LNCaP clone FGC (cell line): ENCODE measurements at regions not wholly inside any gene's neighbourhood (a gene's known extent, or its start where the extent isn't known, plus 50 kb on each side); places are given as distances from the start of the nearest gene placed in this dataset.

Experiments used
- DNase-seq: peaks from one replicate; pipeline ENCODE4 v3.0.0-alpha.2; 2011; ENCODE audit warnings: low read depth
- H3K4me3 ChIP-seq: 2 replicates; pipeline ENCODE4 v1.5.1; 2011; ENCODE audit warnings: mild to moderate bottlenecking, low read depth, low read length, control low read depth
- TF ChIP-seq, protein P1 (sequence below): IDR thresholded peaks from 2 replicates; pipeline ENCODE4 v1.5.1; 2012; ENCODE audit warnings: mild to moderate bottlenecking; ENCODE audit not compliant: control insufficient read depth, insufficient read depth; ENCODE audit errors: extremely low read depth

DNA sequence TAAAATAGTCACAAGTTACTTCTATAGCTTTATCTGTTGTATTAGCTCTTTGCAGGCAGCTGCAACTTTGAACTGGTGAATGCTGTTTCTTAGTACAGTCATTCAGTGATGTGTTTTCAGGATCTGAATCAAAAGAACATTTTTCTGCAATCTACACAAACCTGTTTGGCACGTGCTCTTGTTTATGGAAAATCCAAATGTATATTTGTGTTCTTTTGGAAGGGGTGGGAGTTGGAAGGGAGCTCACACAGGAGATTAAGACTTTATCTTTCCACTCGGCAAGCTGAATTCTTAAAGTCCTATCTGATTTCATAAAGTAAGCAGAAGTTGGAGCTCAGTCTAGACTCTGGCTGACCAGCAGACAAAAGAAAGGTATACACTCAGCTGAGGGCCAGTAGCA lies 300.2 kb downstream of the MAP2K6 start:
- TF ChIP-seq, protein P1, sequence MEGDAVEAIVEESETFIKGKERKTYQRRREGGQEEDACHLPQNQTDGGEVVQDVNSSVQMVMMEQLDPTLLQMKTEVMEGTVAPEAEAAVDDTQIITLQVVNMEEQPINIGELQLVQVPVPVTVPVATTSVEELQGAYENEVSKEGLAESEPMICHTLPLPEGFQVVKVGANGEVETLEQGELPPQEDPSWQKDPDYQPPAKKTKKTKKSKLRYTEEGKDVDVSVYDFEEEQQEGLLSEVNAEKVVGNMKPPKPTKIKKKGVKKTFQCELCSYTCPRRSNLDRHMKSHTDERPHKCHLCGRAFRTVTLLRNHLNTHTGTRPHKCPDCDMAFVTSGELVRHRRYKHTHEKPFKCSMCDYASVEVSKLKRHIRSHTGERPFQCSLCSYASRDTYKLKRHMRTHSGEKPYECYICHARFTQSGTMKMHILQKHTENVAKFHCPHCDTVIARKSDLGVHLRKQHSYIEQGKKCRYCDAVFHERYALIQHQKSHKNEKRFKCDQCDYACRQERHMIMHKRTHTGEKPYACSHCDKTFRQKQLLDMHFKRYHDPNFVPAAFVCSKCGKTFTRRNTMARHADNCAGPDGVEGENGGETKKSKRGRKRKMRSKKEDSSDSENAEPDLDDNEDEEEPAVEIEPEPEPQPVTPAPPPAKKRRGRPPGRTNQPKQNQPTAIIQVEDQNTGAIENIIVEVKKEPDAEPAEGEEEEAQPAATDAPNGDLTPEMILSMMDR = no peak
- no peak for DNase-seq
- H3K4me3 ChIP-seq = no peak overlapping the region

DNA sequence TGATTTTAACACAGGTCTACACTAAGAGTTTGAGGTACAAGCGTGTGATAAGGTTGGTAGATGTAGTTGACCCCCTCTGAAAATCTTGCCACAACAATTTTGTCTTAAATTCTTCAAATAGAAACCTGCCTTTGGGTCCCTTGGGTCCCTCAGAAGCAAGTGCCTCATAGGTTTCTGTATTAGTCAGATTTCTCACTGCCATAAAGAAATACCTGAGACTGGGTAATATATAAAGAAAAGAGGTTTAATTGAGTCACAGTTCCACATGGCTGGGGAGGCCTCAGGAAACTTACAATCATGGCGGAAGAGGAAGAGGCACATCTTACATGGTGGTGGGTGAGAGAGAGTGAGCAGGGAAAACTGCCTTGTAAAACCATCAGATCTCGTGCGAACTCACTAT lies 301.2 kb downstream of the MAP2K6 start:
- DNase-seq = no peak
- no peak overlapping the region for H3K4me3 ChIP-seq
- TF ChIP-seq, protein P1 = no peak

DNA sequence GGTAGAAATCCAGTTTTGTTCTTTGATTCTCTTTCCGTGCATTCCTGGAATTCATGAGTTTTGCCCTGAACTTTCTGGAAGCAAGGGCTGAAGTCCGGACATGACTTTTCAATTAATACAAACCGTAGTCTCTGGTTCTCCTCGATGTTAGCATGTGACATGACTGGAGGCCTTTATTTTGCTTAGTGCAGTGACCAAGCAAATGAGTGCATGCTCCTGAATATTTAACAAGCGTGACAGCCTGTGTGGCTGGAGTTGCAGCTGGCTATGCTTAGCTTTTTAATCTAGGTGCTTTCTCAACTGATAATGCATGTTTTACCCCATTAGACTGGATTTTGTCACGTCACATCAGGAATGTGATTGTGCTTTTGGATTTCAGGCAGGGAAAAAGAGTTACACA lies 302.1 kb downstream of the MAP2K6 start:
- no peak overlapping the region for H3K4me3 ChIP-seq
- TF ChIP-seq, protein P1 = no peak
- no peak for DNase-seq

DNA sequence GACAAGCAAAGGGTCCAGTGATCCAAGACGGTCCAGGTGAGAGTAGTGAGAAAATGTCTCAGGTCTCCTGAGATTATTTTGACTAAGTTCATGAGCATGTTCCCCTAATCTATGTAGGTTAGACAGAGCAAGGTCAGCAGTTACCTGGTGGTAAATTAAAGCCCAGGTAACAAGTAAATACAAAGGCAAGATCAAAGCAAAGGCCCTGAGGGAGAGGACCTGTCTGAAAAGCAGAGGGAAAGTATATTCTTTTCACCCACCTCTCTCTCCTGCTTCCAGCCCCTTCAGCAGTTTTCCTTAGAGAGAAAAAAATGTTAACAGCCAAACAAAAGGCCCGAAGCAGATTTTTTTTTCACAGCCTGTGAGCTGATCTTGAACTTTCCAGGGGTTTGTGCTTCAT lies 302.7 kb downstream of the MAP2K6 start:
- DNase-seq = no peak
- TF ChIP-seq, protein P1 = no peak
- H3K4me3 ChIP-seq = no peak overlapping the region

DNA sequence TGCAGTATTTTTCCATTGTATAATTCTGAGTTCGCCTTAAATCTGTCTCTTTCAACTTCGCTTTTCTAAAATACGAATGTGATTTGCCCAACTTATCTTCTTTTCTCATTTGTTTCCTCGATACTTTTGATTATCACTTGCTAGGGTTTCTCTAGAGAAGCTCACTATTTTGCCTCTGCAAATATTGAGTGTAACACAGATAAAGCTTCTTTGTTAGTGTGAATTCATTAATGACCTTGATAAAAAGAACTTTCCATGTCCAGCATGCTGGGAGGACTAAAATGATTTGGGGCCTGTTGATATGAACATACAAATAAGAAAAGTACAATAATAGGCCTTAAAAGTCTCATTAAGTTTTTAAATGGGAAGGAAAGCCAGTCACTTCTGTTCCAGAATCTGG lies 303.3 kb downstream of the MAP2K6 start:
- TF ChIP-seq, protein P1 = no peak
- no peak overlapping the region for H3K4me3 ChIP-seq
- DNase-seq = no peak

DNA sequence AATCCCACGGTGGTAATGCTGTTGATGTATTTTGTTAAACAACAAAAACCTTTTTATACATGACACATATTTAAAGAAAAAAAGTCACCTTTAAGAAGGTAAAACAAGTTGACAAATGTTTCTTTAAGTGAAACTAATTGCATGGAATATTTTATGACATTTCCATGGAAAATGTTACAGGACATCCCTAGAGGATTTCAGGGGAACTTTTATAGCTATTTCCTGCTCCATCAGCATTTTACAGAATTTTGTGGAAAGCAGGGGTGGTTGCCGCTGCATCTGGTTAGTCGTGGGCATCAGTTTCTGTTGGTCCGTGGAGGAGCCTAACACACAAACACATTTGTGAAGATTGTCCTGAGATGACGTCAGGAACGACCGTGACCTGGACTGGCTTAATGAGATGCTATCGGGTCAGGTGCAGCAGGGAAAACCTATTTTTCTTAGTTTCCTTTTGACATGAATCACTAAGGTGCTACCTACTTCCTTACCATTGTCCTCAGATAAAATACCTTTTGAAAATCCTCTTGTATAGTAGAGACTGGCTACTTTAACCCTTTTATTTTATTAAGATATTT lies 305.1 kb downstream of the MAP2K6 start:
- TF ChIP-seq, protein P1 = no peak
- no peak overlapping the region for H3K4me3 ChIP-seq
- DNase-seq = no peak

DNA sequence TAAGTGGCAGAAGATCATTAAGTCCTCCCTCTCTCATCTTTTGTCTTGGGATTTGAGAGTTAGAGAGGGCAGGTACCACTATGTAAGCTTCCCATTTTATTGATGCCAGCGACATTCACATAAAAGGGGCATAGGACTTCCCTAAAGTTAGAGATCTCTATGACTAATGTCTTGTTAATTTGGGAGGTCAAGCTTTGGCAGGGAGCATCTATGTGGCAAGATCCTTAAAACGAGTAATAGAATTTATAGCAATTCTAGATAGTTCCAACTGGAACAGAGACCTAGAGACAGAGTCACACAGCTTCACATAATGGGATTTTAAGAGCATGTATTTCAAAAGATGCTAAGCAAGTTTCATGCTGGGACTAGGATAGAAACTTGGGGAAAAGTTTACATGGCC lies 308.0 kb downstream of the MAP2K6 start:
- no peak for DNase-seq
- no peak overlapping the region for H3K4me3 ChIP-seq
- TF ChIP-seq, protein P1 = no peak
